ENCODE measurements at regions not wholly inside any gene's neighbourhood (a gene's known extent, or its start where the extent isn't known, plus 50 kb on each side); places are given as distances from the start of the nearest gene placed in this dataset.
"Not testable (repeated sequence)": the region's sequence is repeated elsewhere in the genome, so short reads cannot be mapped to it uniquely, and the experiment has no call there.

GRCh38 chr1:9465640-9466039 lies 73.6 kb upstream of the SLC25A33 start:
- DNase-seq (ENCODE audit: low read depth in 2 of 2): no peak

GRCh38 chr1:9466780-9467758 lies 72.2 kb upstream of the SLC25A33 start:
- DNase-seq (ENCODE audit: low read depth in 2 of 2): no peak

GRCh38 chr1:9469882-9470281 lies 69.4 kb upstream of the SLC25A33 start:
- DNase-seq (ENCODE audit: low read depth in 2 of 2): not testable (repeated sequence)

GRCh38 chr1:9471679-9472078 lies 67.6 kb upstream of the SLC25A33 start:
- DNase-seq (ENCODE audit: low read depth in 2 of 2): no peak

GRCh38 chr1:9472386-9473031 lies 66.8 kb upstream of the SLC25A33 start:
- DNase-seq (ENCODE audit: low read depth in 2 of 2): no peak

- no peak for DNase-seq (ENCODE audit: low read depth in 2 of 2)
Measured at GRCh38 chr1:9473032-9473807, 66.0 kb upstream of the SLC25A33 start.

- DNase-seq (ENCODE audit: low read depth in 2 of 2): no peak
Measured at GRCh38 chr1:9475061-9475627, 64.1 kb upstream of the SLC25A33 start.

- no peak for DNase-seq (ENCODE audit: low read depth in 2 of 2)
Measured at GRCh38 chr1:9476790-9477463, 62.3 kb upstream of the SLC25A33 start.

- no peak for DNase-seq (ENCODE audit: low read depth in 2 of 2)
Measured at GRCh38 chr1:9477535-9477934, 61.7 kb upstream of the SLC25A33 start.

GRCh38 chr1:9478021-9478420 lies 61.2 kb upstream of the SLC25A33 start:
- no peak for DNase-seq (ENCODE audit: low read depth in 2 of 2)

- no peak for DNase-seq (ENCODE audit: low read depth in 2 of 2)
Measured at GRCh38 chr1:9481048-9481447, 58.2 kb upstream of the SLC25A33 start.

GRCh38 chr1:9482403-9482802 lies 56.9 kb upstream of the SLC25A33 start:
- no peak for DNase-seq (ENCODE audit: low read depth in 2 of 2)

GRCh38 chr1:9482816-9483572 lies 56.3 kb upstream of the SLC25A33 start:
- DNase-seq (ENCODE audit: low read depth in 2 of 2): no peak

- DNase-seq (ENCODE audit: low read depth in 2 of 2): no peak
Measured at GRCh38 chr1:9486466-9487140, 52.7 kb upstream of the SLC25A33 start.

Measured in stimulated activated CD4-positive, alpha-beta T cell treated with anti-CD3 and anti-CD28 coated beads, Interleukin-12 subunit alpha, Interleukin-12 subunit beta, amount 100 ng/mL, for 24 hours (primary cell).